Activated CD4-positive, alpha-beta T cell treated with anti-CD3 and anti-CD28 coated beads for 1 hour (primary cell): ENCODE measurements at regions not wholly inside any gene's neighbourhood (a gene's known extent, or its start where the extent isn't known, plus 50 kb on each side); places are given as distances from the start of the nearest gene placed in this dataset.

ENCODE experiments used
- DNase-seq: peaks from one replicate; pipeline ENCODE4 v3.0.0-alpha.2; 2020

GRCh38 chr10:2128991-2129390 is 391.7 kb upstream of the ADARB2 start:
- DNase-seq: no peak

GRCh38 chr10:2124135-2124534 is 386.8 kb upstream of the ADARB2 start:
- DNase-seq: no peak

GRCh38 chr10:2122431-2123124 is 385.3 kb upstream of the ADARB2 start:
- DNase-seq: no peak

GRCh38 chr10:2121929-2122328 is 384.6 kb upstream of the ADARB2 start:
- DNase-seq: no peak

GRCh38 chr10:2121315-2121714 is 384.0 kb upstream of the ADARB2 start:
- no peak for DNase-seq

- DNase-seq: no peak
Observed at GRCh38 chr10:2120746-2121145, 383.4 kb upstream of the ADARB2 start.

GRCh38 chr10:2119316-2119715 is 382.0 kb upstream of the ADARB2 start:
- no peak for DNase-seq

- no peak for DNase-seq
Observed at GRCh38 chr10:2118201-2118600, 380.9 kb upstream of the ADARB2 start.

GRCh38 chr10:2117641-2118040 is 380.3 kb upstream of the ADARB2 start:
- no peak for DNase-seq

- DNase-seq: no peak
Observed at GRCh38 chr10:2111965-2112364, 374.6 kb upstream of the ADARB2 start.

- no peak for DNase-seq
Observed at GRCh38 chr10:2108496-2108895, 371.2 kb upstream of the ADARB2 start.

- no peak for DNase-seq
Observed at GRCh38 chr10:2106641-2107040, 369.3 kb upstream of the ADARB2 start.

- no peak for DNase-seq
Observed at GRCh38 chr10:2099321-2099720, 362.0 kb upstream of the ADARB2 start.

- no peak for DNase-seq
Observed at GRCh38 chr10:2097937-2098336, 360.6 kb upstream of the ADARB2 start.

- no peak for DNase-seq
Observed at GRCh38 chr10:2094171-2094570, 356.8 kb upstream of the ADARB2 start.

GRCh38 chr10:2083591-2083990 is 346.3 kb upstream of the ADARB2 start:
- no peak for DNase-seq

- no peak for DNase-seq
Observed at GRCh38 chr10:2081501-2081900, 344.2 kb upstream of the ADARB2 start.

- DNase-seq: no peak
Observed at GRCh38 chr10:2079603-2080078, 342.3 kb upstream of the ADARB2 start.

- no peak for DNase-seq
Observed at GRCh38 chr10:2077231-2077630, 339.9 kb upstream of the ADARB2 start.

- no peak for DNase-seq
Observed at GRCh38 chr10:2076528-2076927, 339.2 kb upstream of the ADARB2 start.

- DNase-seq: no peak
Observed at GRCh38 chr10:2067015-2067414, 329.7 kb upstream of the ADARB2 start.

GRCh38 chr10:2054728-2055127 is 317.4 kb upstream of the ADARB2 start:
- DNase-seq: no peak

GRCh38 chr10:2053805-2054204 is 316.5 kb upstream of the ADARB2 start:
- DNase-seq: no peak

- DNase-seq: no peak
Observed at GRCh38 chr10:2051108-2051507, 313.8 kb upstream of the ADARB2 start.

- DNase-seq: no peak
Observed at GRCh38 chr10:2049560-2049959, 312.2 kb upstream of the ADARB2 start.
